WTC11 (cell line): ENCODE measurements at regions not wholly inside any gene's neighbourhood (a gene's known extent, or its start where the extent isn't known, plus 50 kb on each side); places are given as distances from the start of the nearest gene placed in this dataset.
A peak's percentile ranks its signal among the peaks of the same experiment; 100 is the strongest.

Experiments used
- ATAC-seq: fragments of 200-7000 bp; cut with Tn5 transposase; 2 replicates; pipeline ENCODE4 v1.10.0; 2021; ENCODE audit warnings: mild to moderate bottlenecking, moderate library complexity
- CTCF ChIA-PET: fragments of 300-600 bp; sonication (Branson Sonifier 250); formaldehyde crosslinking; loops from one replicate; lab custom pipeline; 2021; ENCODE audit warnings: antibody characterized with exemption; lab: Charles Lee
- POLR2A ChIA-PET: fragments of 350-600 bp; sonication (Branson Sonifier 250); formaldehyde crosslinking; loops from one replicate; lab custom pipeline; 2021; ENCODE audit warnings: antibody characterized with exemption; lab: Charles Lee
- DNase-seq: peaks from one replicate; pipeline ENCODE4 v3.0.0; 2021; ENCODE audit warnings: low spot score
- H3K27ac Mint-ChIP-seq: 2 replicates; pipeline ENCODE4 v1.8.0; 2021; ENCODE audit warnings: mixed read lengths
- H3K27me3 Mint-ChIP-seq: 2 replicates; pipeline ENCODE4 v1.8.0; 2021; ENCODE audit warnings: low read depth, mild to moderate bottlenecking, moderate library complexity, mixed read lengths
- H3K36me3 Mint-ChIP-seq: 2 replicates; pipeline ENCODE4 v1.8.0; 2021; ENCODE audit warnings: mixed read lengths
- H3K4me1 Mint-ChIP-seq: 2 replicates; pipeline ENCODE4 v1.8.0; 2022; ENCODE audit warnings: mixed read lengths
- H3K4me3 Mint-ChIP-seq: 2 replicates; pipeline ENCODE4 v1.8.0; 2021; ENCODE audit warnings: mild to moderate bottlenecking, moderate library complexity, mixed read lengths
- H3K9me3 Mint-ChIP-seq: 2 replicates; pipeline ENCODE4 v1.8.0; 2021; ENCODE audit warnings: mixed read lengths
- ARID4B ChIP-seq: sonication (generic); formaldehyde crosslinking; IDR thresholded peaks from 2 replicates; pipeline ENCODE4 v1.8.0; 2023; ENCODE audit warnings: missing genetic modification reagents, mild to moderate bottlenecking, borderline replicate concordance
- CTCF ChIP-seq: fragments of 200-600 bp; IDR thresholded peaks from 2 replicates; pipeline ENCODE4 v1.8.0; 2022; ENCODE audit warnings: antibody characterized with exemption
- ERG ChIP-seq: fragments of 250-450 bp; sonication (Bioruptor Pico); IDR thresholded peaks from 2 replicates; pipeline ENCODE4 v1.8.0; 2021; ENCODE audit warnings: mild to moderate bottlenecking
- FOXK1 ChIP-seq: sonication (generic); formaldehyde crosslinking; IDR thresholded peaks from 2 replicates; pipeline ENCODE4 v1.8.0; 2022; ENCODE audit warnings: mild to moderate bottlenecking, moderate library complexity, missing genetic modification reagents
- FOXP1 ChIP-seq: sonication (generic); formaldehyde crosslinking; IDR thresholded peaks from 2 replicates; pipeline ENCODE4 v1.8.0; 2022; ENCODE audit warnings: missing genetic modification reagents, mild to moderate bottlenecking, moderate library complexity, borderline replicate concordance
- GABPB1 ChIP-seq: sonication (generic); formaldehyde crosslinking; IDR thresholded peaks from 2 replicates; pipeline ENCODE4 v1.8.1; 2023; ENCODE audit warnings: mild to moderate bottlenecking, missing genetic modification reagents
- GTF2I ChIP-seq: fragments of 250-450 bp; sonication (Bioruptor Pico); conservative IDR thresholded peaks from 2 replicates; pipeline ENCODE4 v1.4.0; 2021; ENCODE audit warnings: mild to moderate bottlenecking
- HMGXB4 ChIP-seq: sonication (generic); formaldehyde crosslinking; IDR thresholded peaks from 2 replicates; pipeline ENCODE4 v1.8.1; 2023; ENCODE audit warnings: mild to moderate bottlenecking, moderate library complexity, missing genetic modification reagents
- MYBL2 ChIP-seq: sonication (generic); formaldehyde crosslinking; IDR thresholded peaks from 2 replicates; pipeline ENCODE4 v1.8.1; 2023; ENCODE audit warnings: mild to moderate bottlenecking, moderate library complexity, missing genetic modification reagents
- NFATC4 ChIP-seq: fragments of 250-450 bp; sonication (Bioruptor Pico); IDR thresholded peaks from 2 replicates; pipeline ENCODE4 v1.9.0; 2021; ENCODE audit warnings: mild to moderate bottlenecking
- PRDM15 ChIP-seq: sonication (generic); formaldehyde crosslinking; IDR thresholded peaks from 2 replicates; pipeline ENCODE4 v1.8.0; 2022; ENCODE audit warnings: missing genetic modification reagents
- ZNF532 ChIP-seq: fragments of 250-450 bp; sonication (Bioruptor Pico); IDR thresholded peaks from 2 replicates; pipeline ENCODE4 v1.9.0; 2021; ENCODE audit warnings: mild to moderate bottlenecking, borderline replicate concordance

- peaks cover 1% of the 10 kb centered on the region for H3K27me3 Mint-ChIP-seq
- no peak for ATAC-seq
- TF ChIP-seq ERG (CRISPR knock-in tag) = no peak
- no peak for TF ChIP-seq MYBL2
- TF ChIP-seq ARID4B (CRISPR knock-in tag) = no peak
- 0 out of 2 replicates have a peak, but pooled peaks have one; percentile 26 for TF ChIP-seq GABPB1 (CRISPR knock-in tag)
- TF ChIP-seq NFATC4 (CRISPR knock-in tag) = no peak
- TF ChIP-seq, all 79 proteins: peak for 1
- peaks cover 22% of the 10 kb centered on the region for H3K4me1 Mint-ChIP-seq
- no peak overlapping the region for H3K4me3 Mint-ChIP-seq
- no peaks in the 10 kb centered on the region for H3K9me3 Mint-ChIP-seq
- no peaks in the 10 kb centered on the region for H3K36me3 Mint-ChIP-seq
- DNase-seq = no peak
- H3K27ac Mint-ChIP-seq = no peak overlapping the region
- ChIA-PET POLR2A (interaction anchor here (0.7 kb wide), 1 partner anchor 121 kb away, joined by 3 read pairs; no protein-coding TSS in a partner anchor), CTCF (interaction anchor here (0.9 kb wide), 1 partner anchor 72 kb away, joined by 3 read pairs; no protein-coding TSS in a partner anchor)
These were observed 111.5 kb downstream of the ETS2 start for GRCh38 chr21:38917043-38917774.

GRCh38 chr21:38916214-38916964 is 110.7 kb downstream of the ETS2 start:
- no peak overlapping the region for H3K4me3 Mint-ChIP-seq
- no peaks in the 10 kb centered on the region for H3K9me3 Mint-ChIP-seq
- ATAC-seq (no peak), DNase-seq (no peak)
- H3K27ac Mint-ChIP-seq = no peak overlapping the region
- peaks cover 10% of the 10 kb centered on the region for H3K27me3 Mint-ChIP-seq
- H3K36me3 Mint-ChIP-seq = no peaks in the 10 kb centered on the region
- ChIA-PET POLR2A (interaction anchor here (1.1 kb wide), 1 partner anchor 114 kb away, joined by 3 read pairs; no protein-coding TSS in a partner anchor), CTCF (interaction anchor here (0.9 kb wide), 1 partner anchor 73 kb away, joined by 3 read pairs; no protein-coding TSS in a partner anchor)
- H3K4me1 Mint-ChIP-seq = peaks cover 22% of the 10 kb centered on the region
- TF ChIP-seq HMGXB4 (no peak), PRDM15 (CRISPR knock-in tag) (no peak), FOXP1 (CRISPR knock-in tag) (no peak), ZNF532 (CRISPR knock-in tag) (no peak), FOXK1 (CRISPR knock-in tag) (no peak), GTF2I (no peak), GABPB1 (CRISPR knock-in tag) (no peak), CTCF (no peak)
